GM23338 (cell line): ENCODE measurements at regions not wholly inside any gene's neighbourhood (a gene's known extent, or its start where the extent isn't known, plus 50 kb on each side); places are given as distances from the start of the nearest gene placed in this dataset.

Experiments
- ATAC-seq: fragments of 200-7000 bp; cut with Tn5 transposase; 3 replicates; pipeline ENCODE4 v1.9.1; 2020
- DNase-seq: peaks from one replicate; pipeline ENCODE4 v3.0.0-alpha.2; 2015; ENCODE audit warnings: low spot score
- H2AFZ ChIP-seq: fragments of 200-600 bp; sonication (generic); 2 replicates; pipeline ENCODE4 v1.8.0; 2016; ENCODE audit warnings: antibody characterized with exemption, mild to moderate bottlenecking, moderate library complexity
- H3F3A ChIP-seq: fragments of 200-600 bp; sonication (generic); replicated peaks from 2 replicates; pipeline ENCODE4 v1.8.0; 2017; ENCODE audit warnings: antibody characterized with exemption, mixed run types, low read depth
- H3K27ac ChIP-seq: fragments of 200-600 bp; sonication (generic); 2 replicates; pipeline ENCODE4 v1.6.1; 2016; ENCODE audit warnings: low read depth
- H3K27me3 ChIP-seq: fragments of 200-600 bp; sonication (generic); 2 replicates; pipeline ENCODE4 v1.8.0; 2016; ENCODE audit warnings: mild to moderate bottlenecking, mixed run types, moderate library complexity; ENCODE audit not compliant: insufficient read depth
- H3K36me3 ChIP-seq: fragments of 200-600 bp; sonication (generic); 2 replicates; pipeline ENCODE4 v1.8.0; 2016; ENCODE audit warnings: mild to moderate bottlenecking; ENCODE audit not compliant: insufficient read depth
- H3K4me1 ChIP-seq: fragments of 200-600 bp; sonication (generic); 2 replicates; pipeline ENCODE4 v1.8.0; 2016; ENCODE audit warnings: mild to moderate bottlenecking, moderate library complexity; ENCODE audit not compliant: insufficient read depth
- H3K4me2 ChIP-seq: fragments of 200-600 bp; sonication (generic); 2 replicates; pipeline ENCODE4 v1.7.1; 2017; ENCODE audit warnings: mixed run types
- H3K4me3 ChIP-seq: fragments of 200-600 bp; sonication (generic); 2 replicates; pipeline ENCODE4 v1.6.1; 2016; ENCODE audit warnings: mixed run types
- H3K79me2 ChIP-seq: fragments of 200-600 bp; sonication (generic); replicated peaks from 2 replicates; pipeline ENCODE4 v1.8.0; 2017; ENCODE audit warnings: mild to moderate bottlenecking; ENCODE audit not compliant: insufficient read depth
- H3K9me2 ChIP-seq: fragments of 200-600 bp; sonication (generic); 2 replicates; pipeline ENCODE4 v1.8.0; 2017; ENCODE audit not compliant: insufficient read depth
- H4K20me1 ChIP-seq: fragments of 200-600 bp; sonication (generic); replicated peaks from 2 replicates; pipeline ENCODE4 v1.8.0; 2017; ENCODE audit warnings: mild to moderate bottlenecking; ENCODE audit not compliant: insufficient read depth
- H3K27ac Mint-ChIP-seq: 2 replicates; pipeline ENCODE4 v1.8.0; 2020; ENCODE audit warnings: inconsistent platforms, mild to moderate bottlenecking, moderate library complexity, mixed read lengths
- H3K27me3 Mint-ChIP-seq: 3 replicates; pipeline ENCODE4 v1.8.0; 2022; ENCODE audit warnings: low read depth, mild to moderate bottlenecking, moderate library complexity, mixed read lengths, inconsistent platforms; ENCODE audit not compliant: insufficient read depth, poor library complexity
- H3K36me3 Mint-ChIP-seq: 3 replicates; pipeline ENCODE4 v1.8.0; 2021; ENCODE audit warnings: low read depth, mild to moderate bottlenecking, inconsistent platforms, moderate library complexity, mixed read lengths
- H3K4me1 Mint-ChIP-seq: 3 replicates; pipeline ENCODE4 v1.8.0; 2020; ENCODE audit warnings: mild to moderate bottlenecking, inconsistent platforms, mixed read lengths
- H3K4me3 Mint-ChIP-seq: 3 replicates; pipeline ENCODE4 v1.8.0; 2021; ENCODE audit warnings: moderate library complexity, mild to moderate bottlenecking, inconsistent platforms, mixed read lengths
- H3K9me3 Mint-ChIP-seq: 3 replicates; pipeline ENCODE4 v1.8.0; 2020; ENCODE audit warnings: moderate library complexity, mild to moderate bottlenecking, inconsistent platforms, mixed read lengths
- CREB1 ChIP-seq: fragments of 250-450 bp; sonication (Bioruptor Pico); IDR thresholded peaks from 2 replicates; pipeline ENCODE4 v1.5.0; 2020; ENCODE audit warnings: low read depth, mild to moderate bottlenecking, moderate library complexity
- CTCF ChIP-seq, 2 experiments: fragments of 200-600 bp in 1 of 2; sonication (generic) in 1 of 2; conservative IDR thresholded peaks; 2 replicates each; pipeline versions ENCODE4 v1.5.1 to v1.6.1; 2016 to 2017; ENCODE audit warnings: antibody characterized with exemption in 2 of 2, low read depth in 2 of 2, mild to moderate bottlenecking in 2 of 2, moderate library complexity in 1 of 2
- EZH2 ChIP-seq: fragments of 200-600 bp; sonication (generic); IDR thresholded peaks from one replicate; pipeline ENCODE4 v1.8.0; 2017; ENCODE audit warnings: antibody characterized with exemption, mild to moderate bottlenecking, low read depth; ENCODE audit not compliant: unreplicated experiment
- NANOG ChIP-seq: IDR thresholded peaks from 2 replicates; pipeline ENCODE4 v1.6.1; 2016; ENCODE audit warnings: antibody characterized with exemption, borderline replicate concordance
- ZNF462 ChIP-seq: fragments of 250-450 bp; sonication (Bioruptor Pico); IDR thresholded peaks from 2 replicates; pipeline ENCODE4 v1.5.0; 2020; ENCODE audit warnings: mild to moderate bottlenecking, moderate library complexity

- TF ChIP-seq ZNF462 (CRISPR knock-in tag) (no peak), NANOG (no peak)
Measured at GRCh38 chrX:10847333-10847732, 226.9 kb upstream of the MID1 start (continued).

GRCh38 chrX:10851809-10852208 is 231.4 kb upstream of the MID1 start:
- ATAC-seq (no peak), DNase-seq (no peak)
- TF ChIP-seq EZH2 (no peak), CTCF (conservative IDR thresholded peaks at IDR 0.05; ENCODE audit: low read depth in 2 of 2) (no peak), CREB1 (CRISPR knock-in tag) (no peak)
- Histone ChIP-seq H3K4me3 (no peak overlapping the region), H3F3A (no peaks in the 10 kb centered on the region), H3K9me2 (no peaks in the 10 kb centered on the region), H3K27ac (no peak overlapping the region), H3K79me2 (no peaks in the 10 kb centered on the region), H3K4me1 (no peaks in the 10 kb centered on the region), H4K20me1 (no peaks in the 10 kb centered on the region), H3K27me3 (no peaks in the 10 kb centered on the region), H2AFZ (no peak overlapping the region), H3K36me3 (no peaks in the 10 kb centered on the region), H3K4me2 (no peak overlapping the region)
- Mint-ChIP-seq H3K4me1 (peaks cover 2% of the 10 kb centered on the region; the same call in 1 of the 3 replicates), H3K27ac (no peak overlapping the region), H3K36me3 (no peaks in the 10 kb centered on the region), H3K4me3 (no peak overlapping the region), H3K9me3 (no peaks in the 10 kb centered on the region), H3K27me3 (no peaks in the 10 kb centered on the region)
